Stimulated activated CD4-positive, alpha-beta T cell treated with anti-CD3 and anti-CD28 coated beads, Interleukin-15, amount 100 ng/mL, for 48 hours (primary cell): ENCODE measurements at regions not wholly inside any gene's neighbourhood (a gene's known extent, or its start where the extent isn't known, plus 50 kb on each side); places are given as distances from the start of the nearest gene placed in this dataset.
"Not testable (repeated sequence)": the region's sequence is repeated elsewhere in the genome, so short reads cannot be mapped to it uniquely, and the experiment has no call there.

ENCODE experiments used
- DNase-seq, 2 donors: peaks; one replicate each; pipeline ENCODE4 v3.0.0-alpha.2; 2020; ENCODE audit warnings: low read depth in 2 of 2

DNA sequence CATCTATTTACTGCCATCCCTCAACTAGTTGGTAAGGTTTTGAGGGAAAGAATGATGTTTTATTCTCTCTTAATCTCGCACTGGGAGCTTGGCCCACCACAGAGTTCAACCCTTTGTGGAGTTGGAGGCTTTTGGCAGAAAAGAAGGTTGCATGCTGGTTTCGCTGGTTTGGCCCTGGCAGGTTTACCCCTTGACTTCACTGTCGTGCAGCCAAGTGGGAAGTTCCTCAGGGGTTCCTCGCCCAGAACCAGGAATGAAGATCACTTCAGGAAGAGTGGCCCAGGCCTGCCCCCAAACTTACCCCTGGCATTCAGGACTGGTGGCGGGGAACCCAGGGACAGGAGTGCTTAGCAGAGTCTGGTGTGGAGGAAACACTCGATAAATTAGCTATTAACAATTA lies 103.1 kb upstream of the LYZL2 start:
- DNase-seq, result no peak

- DNase-seq, result no peak
These were observed 102.4 kb upstream of the LYZL2 start for GRCh38 chr10:30731963-30732362.

GRCh38 chr10:30730306-30730705 lies 100.8 kb upstream of the LYZL2 start:
- no peak for DNase-seq

GRCh38 chr10:30728766-30729165 lies 99.2 kb upstream of the LYZL2 start:
- DNase-seq, result no peak

- DNase-seq, result no peak
These were observed 98.6 kb upstream of the LYZL2 start for GRCh38 chr10:30728127-30728526.

- DNase-seq, result no peak
These were observed 98.0 kb upstream of the LYZL2 start for GRCh38 chr10:30727524-30727923.

- peak in 1 of 2 donors; percentile 75 for DNase-seq
These were observed 97.3 kb upstream of the LYZL2 start for GRCh38 chr10:30726783-30727414.

- no peak for DNase-seq
These were observed 96.1 kb upstream of the LYZL2 start for GRCh38 chr10:30725661-30726060.

DNA sequence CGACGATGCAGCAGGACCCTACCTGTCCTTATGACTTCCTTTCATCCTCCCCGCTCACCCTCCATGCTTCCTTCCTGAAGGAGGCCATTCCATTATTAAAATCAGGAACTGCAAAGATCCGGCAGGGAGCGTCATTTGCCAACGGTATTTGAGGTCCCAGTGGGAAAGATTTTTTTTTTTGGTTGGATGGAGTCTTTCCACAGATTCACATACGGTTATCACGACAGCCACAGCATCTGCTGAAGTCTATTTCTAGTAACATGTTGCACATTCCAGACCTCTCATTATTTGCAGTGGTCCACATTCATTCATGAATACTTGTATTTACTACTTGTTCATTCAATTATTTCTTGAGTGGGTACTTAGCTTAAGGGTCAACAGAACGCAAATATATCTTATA lies 94.7 kb upstream of the LYZL2 start:
- DNase-seq, result no peak

GRCh38 chr10:30722956-30723620 lies 93.5 kb upstream of the LYZL2 start:
- no peak for DNase-seq

GRCh38 chr10:30719832-30720231 lies 90.3 kb upstream of the LYZL2 start:
- no peak for DNase-seq

DNA sequence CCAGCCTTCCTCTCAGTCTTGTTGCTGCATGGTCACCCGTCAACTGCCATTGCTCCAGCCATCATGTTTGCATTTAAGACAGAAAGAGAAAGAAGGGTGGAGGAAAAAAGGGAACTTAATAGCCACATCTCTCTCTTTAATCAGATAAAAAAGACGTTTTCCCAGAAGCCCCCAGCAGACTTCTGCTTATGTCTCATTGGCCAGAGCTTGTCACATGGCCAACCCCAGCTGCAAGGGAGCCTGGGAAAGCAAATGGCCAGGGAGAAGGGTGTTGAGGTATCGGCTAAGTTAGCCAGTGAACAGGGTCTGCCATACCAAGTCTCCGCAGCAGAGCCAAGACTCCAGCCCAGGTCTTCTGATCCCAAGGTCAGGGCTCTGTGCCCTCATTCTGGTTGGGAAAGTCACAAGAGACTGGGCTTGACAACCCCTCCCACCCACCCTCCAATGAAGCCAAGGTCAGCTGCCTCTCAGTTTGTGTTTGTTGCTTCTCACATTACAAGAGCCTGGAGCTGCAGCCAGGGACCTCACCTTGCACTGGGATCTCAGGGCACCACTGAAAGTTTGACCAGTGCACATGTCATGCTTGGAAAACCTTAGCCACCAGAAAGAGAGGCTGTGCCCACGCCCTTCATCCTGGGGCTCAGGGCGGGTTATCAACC lies 80.3 kb upstream of the LYZL2 start:
- DNase-seq, result no peak

DNA sequence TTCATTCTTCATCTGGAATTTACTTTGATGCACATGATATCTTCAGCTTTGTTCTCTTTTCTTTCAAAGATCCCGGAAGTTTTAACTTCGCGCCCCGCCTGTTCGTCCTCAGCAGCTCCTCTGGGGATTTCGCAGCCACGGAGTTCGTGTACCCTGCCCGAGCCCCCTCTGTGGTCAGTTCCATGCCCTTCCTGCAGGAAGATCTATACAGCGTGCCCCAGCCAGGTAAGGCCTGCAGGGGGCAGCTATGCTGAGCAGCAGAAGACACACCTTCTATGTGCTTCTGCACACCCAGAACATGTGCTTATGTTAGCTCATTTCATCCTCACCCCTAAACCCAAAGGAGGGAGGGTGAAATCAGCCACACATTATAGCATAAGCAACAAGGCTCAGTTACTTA lies 79.7 kb upstream of the LYZL2 start:
- no peak for DNase-seq

GRCh38 chr10:30708234-30708633 lies 78.7 kb upstream of the LYZL2 start:
- no peak for DNase-seq

DNA sequence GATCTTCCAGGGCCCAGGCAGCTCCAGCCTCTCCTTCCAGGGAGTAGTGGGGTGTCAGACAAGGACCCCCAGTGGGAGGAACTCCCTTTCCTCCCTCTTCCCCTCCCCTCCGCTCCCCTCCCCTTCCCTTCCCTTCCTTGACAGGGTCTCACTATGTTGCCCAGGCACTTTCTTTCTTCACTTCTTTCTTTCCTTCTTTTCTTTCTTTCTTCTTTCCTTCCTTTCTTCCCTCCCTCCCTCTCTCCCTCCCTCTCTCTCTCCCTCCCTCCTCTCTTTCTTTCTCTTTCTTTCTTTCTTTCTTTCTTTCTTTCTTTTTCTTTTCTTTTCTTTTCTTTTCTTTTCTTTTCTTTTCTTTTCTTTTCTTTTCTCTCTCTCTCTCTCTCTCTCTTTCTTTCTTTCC lies 76.6 kb upstream of the LYZL2 start:
- not testable (repeated sequence) for DNase-seq

- no peak for DNase-seq
These were observed 76.1 kb upstream of the LYZL2 start for GRCh38 chr10:30705625-30706149.

DNA sequence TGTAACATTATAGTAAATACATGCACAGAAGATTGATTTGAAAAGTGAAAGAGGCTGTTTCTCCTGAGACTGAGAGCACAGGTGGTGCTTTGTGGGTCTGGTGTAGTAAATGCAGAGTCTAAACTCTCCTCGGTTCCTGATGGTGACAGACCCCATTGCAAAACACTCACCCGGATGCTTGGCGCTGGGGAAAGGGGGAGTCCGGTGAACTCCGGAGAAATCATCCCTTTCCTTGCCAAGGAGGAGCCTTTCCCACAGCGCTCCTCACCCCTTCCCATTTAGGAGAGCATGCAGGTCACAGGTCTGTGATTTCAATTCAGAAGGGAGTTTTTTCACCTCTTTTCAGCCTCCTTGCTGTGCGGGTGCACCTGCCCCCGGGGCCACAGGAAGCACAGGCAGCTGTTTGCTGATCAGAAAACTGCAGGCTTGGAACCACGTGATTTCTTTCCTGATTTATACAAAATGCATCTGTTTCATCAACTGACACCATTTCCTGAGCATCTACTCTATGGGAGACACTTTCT lies 75.6 kb upstream of the LYZL2 start:
- no peak for DNase-seq

DNA sequence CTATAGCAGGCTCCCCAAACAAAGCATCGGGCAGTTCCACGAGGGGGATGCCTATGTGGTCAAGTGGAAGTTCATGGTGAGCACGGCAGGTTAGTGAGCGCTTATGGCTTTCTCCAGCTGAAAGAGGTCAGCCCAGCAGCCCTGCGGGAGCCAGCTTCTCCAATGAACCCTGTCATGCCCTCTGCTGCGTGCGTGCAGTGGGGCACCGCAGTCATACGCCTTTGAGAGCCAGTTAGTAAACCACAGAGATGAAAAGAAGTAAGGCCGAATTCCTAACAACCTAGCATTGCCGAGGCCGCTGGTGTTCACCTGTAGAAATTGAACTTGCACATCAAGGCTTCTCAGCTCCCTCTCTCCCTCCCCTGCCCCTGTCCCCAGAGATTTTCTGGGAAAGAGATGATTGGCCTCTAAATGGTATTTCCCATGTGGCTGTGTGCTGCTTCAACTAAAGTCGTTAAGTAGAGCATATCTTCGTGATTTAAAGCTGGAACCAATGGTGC lies 75.1 kb upstream of the LYZL2 start:
- DNase-seq, result not testable (repeated sequence)

DNA sequence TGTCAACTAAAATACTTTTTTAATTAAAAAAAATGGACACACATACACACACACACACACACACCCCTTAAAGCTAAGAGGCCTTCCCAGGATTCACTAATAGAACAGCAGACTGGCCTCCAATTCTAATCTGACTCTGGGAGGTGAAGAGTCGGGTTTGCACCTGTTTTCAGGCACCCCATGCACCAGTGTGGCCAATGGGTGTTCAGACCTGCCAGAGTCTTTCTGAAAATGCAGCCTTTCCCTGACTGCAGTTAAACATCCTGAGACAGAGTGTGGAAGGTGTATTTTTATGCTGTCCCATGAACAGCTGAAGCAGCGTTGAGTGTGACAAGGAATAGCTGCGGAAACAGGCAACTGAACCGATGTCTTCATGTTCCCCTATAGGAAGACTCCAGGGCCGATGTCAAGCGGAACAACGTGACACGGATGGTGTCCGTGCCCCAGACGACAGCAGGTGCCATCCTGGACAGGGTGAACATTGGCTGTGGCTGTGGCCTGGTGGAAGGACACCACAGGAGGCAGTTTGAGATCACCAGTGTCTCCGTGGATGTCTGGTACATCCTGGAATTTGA lies 74.6 kb upstream of the LYZL2 start:
- no peak for DNase-seq

- not testable (repeated sequence) for DNase-seq
These were observed 73.9 kb upstream of the LYZL2 start for GRCh38 chr10:30703446-30703845.

DNA sequence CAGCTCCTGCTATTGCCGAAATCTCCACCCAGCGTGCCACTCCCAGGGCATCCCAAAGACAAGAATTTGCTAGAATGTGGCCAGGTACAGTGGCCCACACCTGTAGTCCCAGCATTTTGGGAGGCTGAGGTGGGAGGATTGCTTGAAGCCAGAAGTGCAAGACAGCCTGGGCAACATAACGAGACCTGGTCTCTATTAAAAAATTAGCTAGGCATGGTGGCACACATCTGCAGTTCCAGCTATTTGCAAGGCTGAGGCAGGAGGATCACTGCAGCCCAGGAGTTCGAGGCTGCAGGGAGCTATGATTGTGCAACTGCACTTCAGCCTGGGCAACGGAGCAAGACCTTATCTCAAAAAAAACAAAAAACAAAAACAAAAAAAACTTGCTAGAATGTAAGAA lies 73.3 kb upstream of the LYZL2 start:
- no peak for DNase-seq
